DND-41 (cell line): ENCODE measurements at regions not wholly inside any gene's neighbourhood (a gene's known extent, or its start where the extent isn't known, plus 50 kb on each side); places are given as distances from the start of the nearest gene placed in this dataset.

ENCODE experiments used
- CTCF ChIP-seq: IDR thresholded peaks from 2 replicates; pipeline ENCODE4 v1.5.1; 2012; ENCODE audit warnings: borderline replicate concordance, low read length, moderate library complexity, mild to moderate bottlenecking; ENCODE audit not compliant: poor library complexity, severe bottlenecking; ENCODE audit errors: extremely low read depth
- EZH2 ChIP-seq: IDR thresholded peaks from 3 replicates; pipeline ENCODE4 v1.6.1; 2012; ENCODE audit warnings: borderline replicate concordance, low read depth, mild to moderate bottlenecking, moderate library complexity, low read length, inconsistent platforms; ENCODE audit not compliant: severe bottlenecking

- TF ChIP-seq CTCF, result no peak
- no peak for TF ChIP-seq EZH2
Observed at GRCh38 chr13:65650321-65650720, 1579.8 kb downstream of the PCDH9 start.
